ENCODE measurements at regions not wholly inside any gene's neighbourhood (a gene's known extent, or its start where the extent isn't known, plus 50 kb on each side); places are given as distances from the start of the nearest gene placed in this dataset.
A peak's percentile ranks its signal among the peaks of the same experiment; 100 is the strongest.

DNA sequence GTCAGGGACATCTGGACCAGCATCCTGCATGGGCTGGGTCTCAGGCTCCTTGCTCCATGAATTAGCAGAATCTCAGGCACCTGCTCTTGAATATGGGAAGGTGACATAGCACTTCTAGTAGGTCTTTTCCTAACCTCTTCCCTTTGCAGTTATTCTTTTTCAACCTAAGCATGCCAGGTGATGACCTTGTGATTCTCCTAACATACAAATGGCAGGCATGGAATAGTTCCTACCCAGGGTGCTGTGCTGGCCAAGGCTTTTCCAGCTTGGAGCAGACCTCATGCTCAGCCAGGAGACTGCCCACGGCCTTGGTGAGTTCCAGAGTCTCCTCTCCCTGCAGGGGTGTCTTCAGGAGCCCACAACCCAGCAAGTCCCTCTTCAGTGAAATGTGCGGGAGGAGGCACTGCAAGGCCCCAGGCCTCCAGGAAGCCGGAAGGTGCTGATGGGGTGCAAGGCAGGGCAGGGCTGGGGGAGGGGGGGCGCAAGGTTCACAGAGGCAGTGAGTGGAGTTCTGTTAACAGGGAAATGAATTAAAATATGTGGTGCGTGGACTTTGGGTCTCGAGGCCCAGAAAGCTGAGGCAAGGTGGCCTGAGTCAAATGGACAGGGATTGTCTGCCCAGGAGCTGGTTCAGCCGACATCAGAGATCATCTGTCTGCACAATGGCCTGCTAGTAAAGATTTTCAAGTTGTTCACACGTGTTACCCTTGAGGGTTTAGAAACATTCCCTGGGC, 75.9 kb upstream of the SEPTIN5 start:
- CTCF ChIA-PET: interaction anchor here (1.5 to 2.6 kb wide), 2 partner anchors 9 to 92 kb away, joined by 4 to 9 read pairs; no protein-coding TSS in a partner anchor
- POLR2A ChIA-PET: no interaction called here

GRCh38 chr22:19639610-19640135, 74.6 kb upstream of the SEPTIN5 start:
- CTCF ChIA-PET: interaction anchor here (1.5 to 2.6 kb wide), 3 partner anchors 10 to 91 kb away, joined by 4 to 9 read pairs (median 9); no protein-coding TSS in a partner anchor
- TF ChIP-seq, protein P1, sequence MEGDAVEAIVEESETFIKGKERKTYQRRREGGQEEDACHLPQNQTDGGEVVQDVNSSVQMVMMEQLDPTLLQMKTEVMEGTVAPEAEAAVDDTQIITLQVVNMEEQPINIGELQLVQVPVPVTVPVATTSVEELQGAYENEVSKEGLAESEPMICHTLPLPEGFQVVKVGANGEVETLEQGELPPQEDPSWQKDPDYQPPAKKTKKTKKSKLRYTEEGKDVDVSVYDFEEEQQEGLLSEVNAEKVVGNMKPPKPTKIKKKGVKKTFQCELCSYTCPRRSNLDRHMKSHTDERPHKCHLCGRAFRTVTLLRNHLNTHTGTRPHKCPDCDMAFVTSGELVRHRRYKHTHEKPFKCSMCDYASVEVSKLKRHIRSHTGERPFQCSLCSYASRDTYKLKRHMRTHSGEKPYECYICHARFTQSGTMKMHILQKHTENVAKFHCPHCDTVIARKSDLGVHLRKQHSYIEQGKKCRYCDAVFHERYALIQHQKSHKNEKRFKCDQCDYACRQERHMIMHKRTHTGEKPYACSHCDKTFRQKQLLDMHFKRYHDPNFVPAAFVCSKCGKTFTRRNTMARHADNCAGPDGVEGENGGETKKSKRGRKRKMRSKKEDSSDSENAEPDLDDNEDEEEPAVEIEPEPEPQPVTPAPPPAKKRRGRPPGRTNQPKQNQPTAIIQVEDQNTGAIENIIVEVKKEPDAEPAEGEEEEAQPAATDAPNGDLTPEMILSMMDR (IDR thresholded peaks at IDR 0.05; ENCODE audit: insufficient read depth, low read length, missing control alignments): no peak
- no peak for DNase-seq (ENCODE audit: low read depth, low spot score)
- H3K4me3 ChIP-seq (ENCODE audit: low read depth, low read length): no peak overlapping the region
- POLR2A ChIA-PET: no interaction called here

More for the DNA sequence above, 75.9 kb upstream of the SEPTIN5 start:
- H3K4me3 ChIP-seq (ENCODE audit: low read depth, low read length): no peak overlapping the region
- no peak for DNase-seq (ENCODE audit: low read depth, low spot score)
- TF ChIP-seq, protein P1 (IDR thresholded peaks at IDR 0.05; ENCODE audit: insufficient read depth, low read length, missing control alignments): no peak

GRCh38 chr22:19640306-19640705, 74.0 kb upstream of the SEPTIN5 start:
- H3K4me3 ChIP-seq (ENCODE audit: low read depth, low read length): no peak overlapping the region
- TF ChIP-seq, protein P1 (IDR thresholded peaks at IDR 0.05; ENCODE audit: insufficient read depth, low read length, missing control alignments): no peak
- ChIA-PET POLR2A (no interaction called here), CTCF (interaction anchor here (1.5 to 2.5 kb wide), 2 partner anchors 8 to 10 kb away, joined by 3 to 9 read pairs; no protein-coding TSS in a partner anchor)
- DNase-seq (ENCODE audit: low read depth, low spot score): no peak

GRCh38 chr22:19641254-19641982, 72.9 kb upstream of the SEPTIN5 start:
- POLR2A ChIA-PET: no interaction called here
- no peak for DNase-seq (ENCODE audit: low read depth, low spot score)
- CTCF ChIA-PET: interaction anchor here (1.5 to 2.5 kb wide), 2 partner anchors 9 to 11 kb away, joined by 3 to 9 read pairs; no protein-coding TSS in a partner anchor
- TF ChIP-seq, protein P1 (IDR thresholded peaks at IDR 0.05; ENCODE audit: insufficient read depth, low read length, missing control alignments): peak; percentile 53
- H3K4me3 ChIP-seq (ENCODE audit: low read depth, low read length): no peak overlapping the region

DNA sequence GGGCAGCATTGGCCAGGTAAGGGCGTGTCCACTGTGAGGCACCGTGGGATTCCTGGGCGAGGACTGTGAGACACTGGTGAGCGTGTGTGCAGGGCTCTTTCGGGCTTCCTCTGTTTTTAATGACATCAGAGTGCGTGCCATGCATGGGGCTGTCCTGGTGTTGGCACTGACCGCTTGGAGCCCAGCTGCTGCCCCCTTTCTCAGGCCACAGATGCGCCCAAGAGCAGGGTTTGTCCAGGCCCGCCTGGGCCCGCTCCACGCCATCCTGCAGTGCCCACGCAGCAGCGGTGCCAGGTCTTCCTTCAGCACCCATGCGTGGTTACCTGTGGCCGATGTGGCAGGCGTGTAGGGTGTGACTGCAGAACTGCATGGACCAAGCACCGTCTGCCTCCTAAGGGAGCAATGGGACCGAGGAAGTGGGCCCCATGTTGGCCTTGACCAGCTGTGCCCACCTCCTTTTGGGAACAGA, 72.3 kb upstream of the SEPTIN5 start:
- DNase-seq (ENCODE audit: low read depth, low spot score): no peak
- POLR2A ChIA-PET: no interaction called here
- H3K4me3 ChIP-seq (ENCODE audit: low read depth, low read length): no peak overlapping the region
- CTCF ChIA-PET: interaction anchor here (1.5 to 3.1 kb wide), 3 partner anchors 10 to 12 kb away, joined by 3 to 37 read pairs (median 9); no protein-coding TSS in a partner anchor
- TF ChIP-seq, protein P1 (IDR thresholded peaks at IDR 0.05; ENCODE audit: insufficient read depth, low read length, missing control alignments): no peak
